Fibroblast of skin of right quadriceps (primary cell): ENCODE measurements at regions not wholly inside any gene's neighbourhood (a gene's known extent, or its start where the extent isn't known, plus 50 kb on each side); places are given as distances from the start of the nearest gene placed in this dataset.

Source experiments
- DNase-seq: peaks from one replicate; pipeline ENCODE4 v3.0.0-alpha.2; 2013

GRCh38 chr15:69880571-69881301 lies 217.0 kb downstream of the TLE3 start:
- no peak for DNase-seq

GRCh38 chr15:69881302-69881670 lies 216.4 kb downstream of the TLE3 start:
- DNase-seq, result no peak

- no peak for DNase-seq
Observed at GRCh38 chr15:69881766-69882165, 216.0 kb downstream of the TLE3 start.

- no peak for DNase-seq
Observed at GRCh38 chr15:69883306-69883705, 214.4 kb downstream of the TLE3 start.

GRCh38 chr15:69885173-69885955 lies 212.4 kb downstream of the TLE3 start:
- no peak for DNase-seq

- no peak for DNase-seq
Observed at GRCh38 chr15:69887009-69887408, 210.7 kb downstream of the TLE3 start.

GRCh38 chr15:69887553-69887952 lies 210.2 kb downstream of the TLE3 start:
- DNase-seq, result no peak

- no peak for DNase-seq
Observed at GRCh38 chr15:69888406-69888805, 209.3 kb downstream of the TLE3 start.

GRCh38 chr15:69891070-69891536 lies 206.6 kb downstream of the TLE3 start:
- no peak for DNase-seq

- DNase-seq, result no peak
Observed at GRCh38 chr15:69891606-69892005, 206.1 kb downstream of the TLE3 start.

GRCh38 chr15:69892351-69892750 lies 205.4 kb downstream of the TLE3 start:
- no peak for DNase-seq

- no peak for DNase-seq
Observed at GRCh38 chr15:69893086-69893485, 204.6 kb downstream of the TLE3 start.

GRCh38 chr15:69893863-69894262 lies 203.9 kb downstream of the TLE3 start:
- DNase-seq, result peak; percentile 82

GRCh38 chr15:69895202-69895601 lies 202.5 kb downstream of the TLE3 start:
- no peak for DNase-seq

- no peak for DNase-seq
Observed at GRCh38 chr15:69896606-69897005, 201.1 kb downstream of the TLE3 start.

- DNase-seq, result no peak
Observed at GRCh38 chr15:69897061-69897460, 200.7 kb downstream of the TLE3 start.

GRCh38 chr15:69897471-69898237 lies 200.1 kb downstream of the TLE3 start:
- DNase-seq, result no peak

GRCh38 chr15:69898243-69898642 lies 199.5 kb downstream of the TLE3 start:
- no peak for DNase-seq

GRCh38 chr15:69902414-69903062 lies 195.2 kb downstream of the TLE3 start:
- no peak for DNase-seq

GRCh38 chr15:69903470-69904469 lies 193.9 kb downstream of the TLE3 start:
- peak; percentile 60 for DNase-seq
